HG02642 (cell line): ENCODE measurements at regions not wholly inside any gene's neighbourhood (a gene's known extent, or its start where the extent isn't known, plus 50 kb on each side); places are given as distances from the start of the nearest gene placed in this dataset.

Source experiments
- ATAC-seq: cut with Tn5 transposase; IDR thresholded peaks from one replicate; pipeline ENCODE4 v1.9.1; 2021; ENCODE audit warnings: mild to moderate bottlenecking; ENCODE audit not compliant: unreplicated experiment, poor library complexity

- ATAC-seq: no peak
Measured at GRCh38 chr6:62681108-62681507, 395.1 kb upstream of the KHDRBS2 start.

- ATAC-seq: no peak
Measured at GRCh38 chr6:62672989-62673388, 387.0 kb upstream of the KHDRBS2 start.

GRCh38 chr6:62670490-62671223 is 384.6 kb upstream of the KHDRBS2 start:
- no peak for ATAC-seq

GRCh38 chr6:62669831-62670230 is 383.8 kb upstream of the KHDRBS2 start:
- ATAC-seq: no peak

- ATAC-seq: no peak
Measured at GRCh38 chr6:62652692-62653328, 366.8 kb upstream of the KHDRBS2 start.

GRCh38 chr6:62645274-62645673 is 359.2 kb upstream of the KHDRBS2 start:
- ATAC-seq: no peak

GRCh38 chr6:62640749-62641148 is 354.7 kb upstream of the KHDRBS2 start:
- no peak for ATAC-seq

GRCh38 chr6:62626661-62627060 is 340.6 kb upstream of the KHDRBS2 start:
- ATAC-seq: no peak

- ATAC-seq: no peak
Measured at GRCh38 chr6:62623846-62624532, 338.0 kb upstream of the KHDRBS2 start.

- ATAC-seq: no peak
Measured at GRCh38 chr6:62615366-62616015, 329.5 kb upstream of the KHDRBS2 start.

GRCh38 chr6:62614442-62614841 is 328.4 kb upstream of the KHDRBS2 start:
- no peak for ATAC-seq

GRCh38 chr6:62613928-62614327 is 327.9 kb upstream of the KHDRBS2 start:
- no peak for ATAC-seq

- ATAC-seq: no peak
Measured at GRCh38 chr6:62612471-62612870, 326.4 kb upstream of the KHDRBS2 start.

- ATAC-seq: no peak
Measured at GRCh38 chr6:62570372-62570771, 284.3 kb upstream of the KHDRBS2 start.

- ATAC-seq: no peak
Measured at GRCh38 chr6:62541502-62541901, 255.5 kb upstream of the KHDRBS2 start.

GRCh38 chr6:62530985-62531384 is 245.0 kb upstream of the KHDRBS2 start:
- no peak for ATAC-seq

- no peak for ATAC-seq
Measured at GRCh38 chr6:62528894-62529526, 243.0 kb upstream of the KHDRBS2 start.

- no peak for ATAC-seq
Measured at GRCh38 chr6:62523630-62524029, 237.6 kb upstream of the KHDRBS2 start.

- ATAC-seq: no peak
Measured at GRCh38 chr6:62519574-62519973, 233.5 kb upstream of the KHDRBS2 start.

- ATAC-seq: no peak
Measured at GRCh38 chr6:62516291-62517141, 230.5 kb upstream of the KHDRBS2 start.
